ENCODE measurements at regions not wholly inside any gene's neighbourhood (a gene's known extent, or its start where the extent isn't known, plus 50 kb on each side); places are given as distances from the start of the nearest gene placed in this dataset.

DNA sequence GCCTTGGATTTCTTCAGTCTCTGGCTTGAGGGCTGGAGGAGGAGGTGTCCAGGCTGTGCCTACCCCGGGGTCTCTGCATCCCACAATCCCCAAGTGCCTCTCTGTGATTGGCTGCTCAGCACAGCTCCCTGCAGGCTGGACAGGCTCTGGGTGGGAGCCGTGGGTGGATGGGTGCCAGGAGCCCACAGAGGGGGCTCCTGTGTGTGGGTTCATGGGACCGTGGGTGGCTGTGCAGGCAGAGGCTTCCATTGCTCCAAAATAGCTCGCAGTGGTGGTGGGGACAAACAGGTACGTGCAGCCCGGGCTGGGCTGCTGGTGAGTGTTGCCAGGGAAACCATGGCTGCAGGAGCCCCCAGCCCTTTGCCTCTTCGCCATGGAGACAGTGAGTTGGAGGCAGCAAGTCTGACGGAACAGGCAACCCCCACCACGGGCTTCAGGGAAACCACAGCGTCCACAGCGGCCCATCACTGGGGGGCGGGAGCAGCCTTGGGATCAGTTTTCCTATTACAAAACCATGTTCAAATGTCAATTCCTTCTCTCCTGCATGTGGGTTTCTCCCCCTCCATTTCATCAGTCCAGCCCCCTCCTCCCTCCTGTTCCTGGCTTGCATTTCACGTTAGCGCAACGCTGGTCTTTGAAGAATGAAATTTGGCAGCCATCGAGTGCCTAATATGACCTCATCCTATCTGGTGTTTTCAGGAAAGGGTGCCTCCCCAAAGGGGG is 155.2 kb downstream of the TRIM29 start:
- no peak for DNase-seq

DNA sequence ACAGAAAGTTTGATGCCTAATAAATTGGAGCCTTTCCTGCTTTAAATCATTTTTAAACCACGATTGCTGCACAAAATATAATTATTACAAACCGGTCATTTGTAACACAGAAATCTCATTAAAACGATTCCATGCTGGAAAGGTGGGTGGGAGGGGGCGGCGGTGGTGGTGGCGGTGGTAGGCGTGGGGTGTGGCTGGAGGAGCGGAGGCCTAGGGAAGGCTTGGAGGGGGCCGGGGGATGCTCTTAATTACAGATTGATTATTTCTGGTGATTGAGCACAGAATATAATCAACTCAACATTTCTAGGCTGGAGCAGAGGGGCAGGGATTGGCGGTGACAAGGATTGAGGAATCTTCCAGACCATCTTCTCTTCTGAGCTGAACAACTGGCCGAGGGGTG is 157.5 kb downstream of the TRIM29 start:
- DNase-seq, result no peak

DNA sequence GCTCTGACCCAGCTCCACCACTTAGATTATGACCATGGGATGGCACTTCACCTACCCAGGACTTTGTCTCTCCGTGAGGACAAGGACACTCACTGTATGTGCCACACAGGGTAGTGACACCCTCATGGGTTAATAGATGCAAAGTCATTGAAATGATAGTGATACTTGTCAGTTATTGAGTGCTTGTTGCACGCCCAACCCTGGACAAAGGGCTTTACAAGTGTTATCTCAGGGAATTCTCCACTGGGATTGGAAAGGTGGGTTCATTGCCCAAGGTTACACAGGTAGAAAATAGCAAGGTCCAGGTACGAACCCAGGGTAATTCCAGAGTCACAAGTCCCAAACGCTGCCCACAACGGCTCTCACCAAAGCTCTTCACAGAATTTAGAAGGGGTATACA is 158.2 kb downstream of the TRIM29 start:
- DNase-seq, result no peak

DNA sequence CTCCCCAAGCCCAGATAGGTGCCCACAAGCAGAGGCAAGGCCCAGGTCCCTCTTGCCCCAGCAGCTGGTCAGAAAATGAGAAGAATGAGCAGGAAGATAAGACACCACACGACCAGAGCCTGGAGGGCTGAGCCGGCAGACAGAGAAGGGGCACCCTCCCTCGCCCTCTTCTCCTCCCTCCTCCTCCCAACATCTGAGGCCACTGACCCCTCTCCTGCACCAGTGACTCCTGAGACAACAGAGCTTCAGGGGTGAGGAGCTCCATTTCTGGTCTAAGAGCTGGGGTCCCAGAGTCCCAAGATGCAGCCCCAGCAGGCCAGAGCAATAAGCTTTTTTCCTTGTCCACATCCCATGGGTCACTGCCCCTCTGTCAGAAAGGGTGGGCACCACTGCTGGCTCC is 159.2 kb downstream of the TRIM29 start:
- no peak for DNase-seq

- DNase-seq, result no peak
These were observed 160.0 kb downstream of the TRIM29 start for GRCh38 chr11:119977881-119978280.

GRCh38 chr11:119977561-119977860 is 160.4 kb downstream of the TRIM29 start:
- no peak for DNase-seq

DNA sequence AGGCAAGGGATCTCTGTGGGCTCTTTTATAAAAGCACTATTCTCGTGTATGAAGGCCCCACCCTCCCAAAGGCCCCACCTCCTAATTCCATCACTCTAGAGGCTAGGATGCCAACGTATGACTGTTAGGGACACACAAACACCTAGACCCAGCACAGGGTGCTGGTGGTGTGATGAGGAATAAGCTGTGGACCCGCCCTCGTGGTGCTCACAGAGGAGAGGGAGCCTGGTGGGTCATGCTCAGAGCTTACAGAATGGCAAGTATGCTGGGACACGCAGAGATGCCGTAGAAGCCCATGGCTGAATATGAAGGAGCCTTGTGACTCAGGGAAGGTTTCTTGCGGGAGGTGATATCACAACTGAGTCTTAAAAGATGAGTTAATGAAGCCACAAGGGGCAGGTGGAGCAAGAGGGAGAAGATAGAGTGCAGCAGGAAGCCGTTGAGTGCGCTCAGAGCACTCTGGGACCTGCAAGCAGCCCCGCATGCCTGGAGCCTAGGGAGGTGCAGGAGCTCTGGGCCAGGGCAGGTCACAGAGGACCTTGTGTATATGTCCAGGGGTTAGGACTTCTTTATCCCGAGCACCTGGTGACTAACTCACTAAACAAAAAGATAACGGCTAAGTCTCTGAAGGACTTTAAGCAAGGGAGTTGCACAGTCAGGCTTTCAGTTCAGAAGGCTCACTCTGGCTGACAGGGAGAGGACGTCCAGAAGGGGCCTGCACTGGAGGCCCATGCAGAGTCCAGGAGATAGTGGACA is 160.9 kb downstream of the TRIM29 start:
- no peak for DNase-seq

- DNase-seq, result no peak
These were observed 162.3 kb downstream of the TRIM29 start for GRCh38 chr11:119975561-119976152.

GRCh38 chr11:119974467-119974866 is 163.4 kb downstream of the TRIM29 start:
- DNase-seq, result no peak

DNA sequence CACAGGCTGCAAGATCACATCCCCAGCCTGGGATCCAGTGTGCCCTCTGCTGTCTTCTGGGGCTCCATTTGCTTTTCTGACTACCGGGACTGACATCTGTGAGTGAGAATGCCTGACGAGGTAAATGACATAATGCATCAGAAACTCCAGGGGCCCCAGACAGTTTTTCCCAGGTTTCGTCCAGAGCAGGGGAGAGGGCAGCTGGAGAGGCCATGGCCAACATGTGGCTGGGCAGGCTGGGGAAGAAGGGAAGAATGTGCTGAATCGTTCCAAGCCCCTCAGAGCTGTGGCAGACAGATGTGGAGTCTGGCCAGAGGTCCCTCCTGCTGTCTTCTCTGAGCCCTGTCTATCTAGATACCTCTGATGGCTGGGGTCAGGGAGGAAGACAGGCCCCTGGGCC is 163.9 kb downstream of the TRIM29 start:
- DNase-seq, result no peak

- DNase-seq, result no peak
These were observed 165.6 kb downstream of the TRIM29 start for GRCh38 chr11:119972281-119972680.

- no peak for DNase-seq
These were observed 167.2 kb downstream of the TRIM29 start for GRCh38 chr11:119970555-119971304.

- no peak for DNase-seq
These were observed 173.5 kb downstream of the TRIM29 start for GRCh38 chr11:119964136-119965025.

DNA sequence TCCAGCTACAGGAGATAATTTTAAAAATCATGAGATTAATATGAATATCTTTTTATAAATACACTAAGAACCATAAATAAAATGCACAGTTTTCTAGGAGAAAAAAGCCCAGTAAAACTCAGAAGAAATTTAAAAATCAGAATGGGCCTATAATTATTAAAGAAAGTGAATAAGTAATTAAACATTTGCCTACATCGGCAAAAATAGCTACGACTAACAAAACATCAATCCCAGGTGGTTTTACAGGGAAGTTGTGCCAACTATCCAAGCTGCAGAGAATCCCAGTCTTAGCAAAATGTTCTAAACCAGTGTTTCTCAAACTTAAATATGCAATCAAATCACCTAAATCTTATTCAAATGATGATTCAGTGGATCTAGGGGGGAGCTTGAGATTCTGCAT is 180.0 kb downstream of the TRIM29 start:
- DNase-seq, result no peak

DNA sequence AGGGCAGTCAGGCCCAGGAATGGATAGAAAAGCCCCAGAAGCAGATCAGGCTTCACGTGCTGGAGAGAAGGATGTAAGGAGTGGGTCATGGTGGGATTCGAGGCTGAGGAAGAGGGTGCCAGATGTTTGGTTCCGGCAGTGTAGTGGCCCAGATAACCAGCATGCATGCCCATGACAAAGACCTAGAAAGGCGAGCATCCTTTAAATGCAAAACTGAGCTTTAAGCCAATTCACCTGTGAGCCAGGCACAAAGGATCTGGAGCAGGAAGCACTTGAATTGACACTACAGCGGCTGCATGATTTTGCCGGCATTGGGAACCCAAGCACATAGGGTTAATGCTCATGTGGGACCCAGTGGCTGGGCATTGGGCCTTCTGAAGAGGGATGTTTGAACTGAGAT is 185.5 kb downstream of the TRIM29 start:
- DNase-seq, result no peak

DNA sequence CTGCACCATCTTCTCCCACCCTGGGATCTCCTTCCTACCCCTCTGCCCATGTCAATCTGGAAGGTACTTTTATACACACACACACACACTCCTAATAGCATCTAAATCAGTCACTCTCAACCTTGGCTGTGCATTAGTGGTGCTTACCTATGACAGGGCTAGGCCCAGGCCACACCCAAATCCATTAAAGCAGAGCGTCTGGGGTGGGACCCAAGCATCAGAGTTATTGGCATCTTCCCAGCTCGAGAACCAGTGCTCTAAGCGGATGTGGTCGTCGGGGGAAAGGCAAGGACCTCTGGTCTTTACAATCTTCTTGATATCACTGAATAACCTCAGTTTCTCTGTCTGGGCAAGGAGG is 194.6 kb downstream of the TRIM29 start:
- no peak for DNase-seq

DNA sequence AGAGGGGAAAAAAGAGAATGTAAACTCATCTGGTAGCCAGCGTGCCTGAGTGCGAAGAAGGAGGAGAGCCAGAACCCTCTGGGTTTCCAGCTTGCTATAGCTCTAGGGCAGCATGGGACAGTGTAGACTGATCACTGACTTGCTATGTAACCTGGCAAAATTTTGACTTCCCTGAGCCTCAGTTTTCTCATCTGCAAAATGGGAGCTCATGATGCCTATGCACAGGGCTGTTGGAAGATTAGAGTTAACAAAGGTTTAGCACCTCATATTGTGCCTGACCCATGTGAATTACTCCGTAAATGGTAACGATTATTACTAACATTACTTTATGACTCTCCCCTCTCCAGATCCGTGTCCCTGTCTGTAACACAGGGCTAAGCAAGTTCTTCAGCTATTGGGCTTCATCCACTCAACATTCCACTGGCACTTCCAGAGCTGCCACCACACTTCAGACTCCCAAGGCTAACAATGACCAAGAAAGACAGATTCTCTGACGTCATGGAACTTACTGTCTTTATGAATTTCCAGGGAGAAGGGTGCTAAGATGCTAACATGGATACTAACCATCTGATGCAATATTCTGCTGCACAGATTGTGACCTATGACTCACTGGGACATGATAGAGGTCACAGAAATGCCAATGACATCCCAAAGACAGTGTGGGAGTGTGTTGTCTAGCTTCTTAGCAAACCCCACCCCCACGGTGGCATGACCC is 195.2 kb downstream of the TRIM29 start:
- peak; percentile 2 for DNase-seq

DNA sequence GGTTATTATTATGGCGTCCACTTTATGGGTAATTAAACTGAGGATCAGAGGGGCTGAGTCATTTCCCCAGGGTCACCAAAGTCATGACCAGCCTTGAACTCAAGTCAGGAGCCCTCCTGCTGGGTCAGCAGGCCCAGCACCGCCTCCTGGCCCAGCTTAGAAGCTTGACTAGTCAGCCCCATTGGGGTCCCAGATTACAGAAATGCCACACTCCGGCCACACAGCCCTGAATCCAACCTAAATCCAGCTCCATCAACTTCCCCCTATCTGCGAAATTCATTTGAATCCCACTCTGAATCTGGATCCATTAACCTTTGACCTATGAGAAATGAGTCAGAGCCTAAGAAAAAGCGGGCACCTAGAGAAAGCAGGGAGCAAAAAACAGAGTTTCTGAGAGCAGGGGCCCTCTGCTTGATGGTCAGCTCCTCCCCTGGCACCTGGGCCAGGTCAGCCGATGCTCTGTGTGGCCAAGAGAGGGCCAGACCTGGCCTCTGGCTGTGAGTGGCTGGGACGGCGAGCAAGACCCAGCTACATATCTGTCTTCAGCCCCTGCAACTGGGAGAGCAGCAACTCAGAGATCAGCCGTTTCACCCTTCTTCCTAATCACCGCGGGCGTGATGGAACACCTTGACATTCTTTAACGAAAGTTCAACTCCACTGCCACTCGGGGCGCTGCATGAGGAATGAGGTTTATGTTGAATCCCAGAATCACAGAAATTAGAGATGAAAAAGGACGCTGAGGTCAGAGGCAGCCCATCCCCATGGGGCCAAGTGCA is 196.1 kb downstream of the TRIM29 start:
- DNase-seq, result no peak

DNA sequence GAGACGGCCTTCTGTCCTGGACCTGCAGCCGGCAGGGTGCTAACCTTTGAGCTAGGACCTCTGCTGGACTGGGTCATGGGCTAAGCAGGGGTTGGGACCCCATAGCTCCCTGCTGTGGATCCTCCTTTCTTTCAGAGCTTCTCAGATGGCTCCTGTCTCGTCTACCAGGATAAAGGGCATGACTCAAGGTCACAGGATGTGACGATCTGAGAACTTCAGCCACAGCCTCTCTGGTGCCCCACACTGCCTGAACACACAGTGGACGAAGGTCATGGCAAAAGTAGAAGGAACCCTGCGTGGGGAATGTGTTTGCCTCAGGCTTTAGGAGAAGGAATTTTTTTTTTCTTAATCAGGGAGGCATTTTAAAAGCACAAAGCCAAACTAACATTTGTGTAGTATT is 196.7 kb downstream of the TRIM29 start:
- DNase-seq, result no peak

DNA sequence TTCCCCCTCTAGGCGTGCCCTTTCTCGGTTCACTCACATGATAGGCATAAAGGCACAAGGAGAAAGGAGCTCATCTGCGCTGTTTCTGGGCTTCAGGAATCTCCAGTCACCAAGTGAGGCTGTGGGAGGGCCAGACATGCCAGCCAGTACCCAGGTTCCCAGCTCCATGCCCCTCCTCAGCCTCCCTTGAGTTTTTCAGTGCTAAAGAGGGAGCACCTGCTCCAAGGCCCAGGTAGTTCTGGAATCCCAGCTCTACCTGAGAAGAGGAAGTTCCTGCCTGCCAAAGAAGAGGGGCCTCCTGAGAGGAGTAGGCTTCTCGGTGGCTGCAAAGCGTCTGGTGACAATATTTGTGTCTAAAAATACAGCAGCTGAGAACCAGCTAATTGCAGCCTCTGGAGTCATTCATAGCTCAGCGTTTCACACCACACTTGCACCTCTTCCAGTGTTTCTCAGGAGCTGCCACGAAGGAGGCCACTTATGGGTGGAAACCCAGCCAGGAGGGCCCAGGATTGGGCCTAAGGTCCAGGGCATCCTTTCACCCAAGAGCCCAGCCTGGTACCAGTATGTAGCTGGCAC is 197.4 kb downstream of the TRIM29 start:
- no peak for DNase-seq

DNA sequence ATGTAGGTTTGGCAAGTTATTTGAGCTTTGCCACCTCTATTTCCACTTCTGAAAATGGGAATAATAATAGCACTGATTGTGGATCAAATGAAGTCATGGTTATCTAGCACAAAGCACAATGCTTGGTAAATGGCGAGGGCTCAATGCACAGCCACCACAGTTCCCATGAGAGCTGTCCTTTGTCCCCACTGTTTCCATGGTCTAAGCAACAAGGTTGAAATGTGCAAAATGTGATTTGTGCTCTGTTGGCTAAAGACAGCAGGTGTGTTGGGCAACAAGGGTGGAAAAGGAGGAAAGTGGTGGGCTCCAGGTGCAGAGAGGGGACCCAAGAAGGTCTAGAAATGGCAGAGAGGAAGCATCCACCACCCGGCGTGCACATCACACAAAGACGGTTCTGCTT is 200.5 kb downstream of the TRIM29 start:
- DNase-seq, result no peak

Measured in fibroblast of skin of scalp (primary cell).